Neural cell (in vitro differentiated cells): ENCODE measurements at regions not wholly inside any gene's neighbourhood (a gene's known extent, or its start where the extent isn't known, plus 50 kb on each side); places are given as distances from the start of the nearest gene placed in this dataset.

Experiments used
- H2AFZ ChIP-seq: fragments of 200-600, 300-800 bp; sonication (generic), shearing (Covaris generic); 2 replicates; pipeline ENCODE4 v1.6.0; 2014; ENCODE audit warnings: low read depth, mild to moderate bottlenecking, antibody characterized with exemption, low read length, moderate library complexity
- H3F3A ChIP-seq: fragments of 200-600 bp; shearing (Covaris generic); 2 replicates; pipeline ENCODE4 v1.6.1; 2016; ENCODE audit warnings: mild to moderate bottlenecking, moderate library complexity, mixed read lengths, antibody characterized with exemption, low read length; ENCODE audit not compliant: insufficient read depth, poor library complexity, severe bottlenecking
- H3K27ac ChIP-seq: fragments of 200-600, 300-800 bp; sonication (generic), shearing (Covaris generic); 2 replicates; pipeline ENCODE4 v1.5.1; 2014; ENCODE audit warnings: mild to moderate bottlenecking, low read length, moderate library complexity
- H3K27me3 ChIP-seq: fragments of 300-800, 200-600 bp; sonication (generic), shearing (Covaris generic); 2 replicates; pipeline ENCODE4 v1.6.0; 2014; ENCODE audit warnings: mild to moderate bottlenecking, low read depth, low read length, moderate library complexity; ENCODE audit not compliant: insufficient read depth
- H3K36me3 ChIP-seq: fragments of 300-800, 200-600 bp; sonication (generic), shearing (Covaris generic); 2 replicates; pipeline ENCODE4 v1.5.1; 2014; ENCODE audit warnings: mild to moderate bottlenecking, antibody characterized with exemption, low read length, moderate library complexity; ENCODE audit not compliant: insufficient read depth
- H3K4me2 ChIP-seq: fragments of 300-800, 200-600 bp; sonication (generic), shearing (Covaris generic); 2 replicates; pipeline ENCODE4 v1.6.0; 2014; ENCODE audit warnings: mild to moderate bottlenecking, low read length
- H3K4me3 ChIP-seq: fragments of 300-800, 200-600 bp; sonication (generic), shearing (Covaris generic); 2 replicates; pipeline ENCODE4 v1.5.1; 2014; ENCODE audit warnings: mild to moderate bottlenecking, low read length, moderate library complexity
- H3K79me2 ChIP-seq: fragments of 200-600 bp; shearing (Covaris generic); replicated peaks from 2 replicates; pipeline ENCODE4 v1.6.0; 2014; ENCODE audit warnings: mild to moderate bottlenecking, low read length, moderate library complexity; ENCODE audit not compliant: insufficient read depth
- H3K9ac ChIP-seq: fragments of 300-800, 200-600 bp; sonication (generic), shearing (Covaris generic); 2 replicates; pipeline ENCODE4 v1.6.1; 2016; ENCODE audit warnings: mild to moderate bottlenecking, low read length, mixed read lengths
- H3K9me2 ChIP-seq: fragments of 200-600 bp; shearing (Covaris generic); 2 replicates; pipeline ENCODE4 v1.6.1; 2016; ENCODE audit warnings: mild to moderate bottlenecking, low read length, mixed read lengths; ENCODE audit not compliant: insufficient read depth
- H3K9me3 ChIP-seq: fragments of 200-600, 300-800 bp; sonication (generic), shearing (Covaris generic); 2 replicates; pipeline ENCODE4 v1.6.1; 2016; ENCODE audit warnings: mild to moderate bottlenecking, mixed run types, low read length, moderate library complexity, mixed read lengths
- H4K20me1 ChIP-seq: fragments of 200-600 bp; shearing (Covaris generic); 2 replicates; pipeline ENCODE4 v1.6.1; 2016; ENCODE audit warnings: mild to moderate bottlenecking, mixed run types; ENCODE audit not compliant: insufficient read depth
- CTCF ChIP-seq: fragments of 450-650 bp; IDR thresholded peaks from 2 replicates; pipeline ENCODE4 v1.5.1; 2014; ENCODE audit warnings: antibody characterized with exemption, mild to moderate bottlenecking, moderate library complexity; ENCODE audit not compliant: poor library complexity, severe bottlenecking
- EP300 ChIP-seq: fragments of 450-650 bp; conservative IDR thresholded peaks from 2 replicates; pipeline ENCODE4 v1.6.1; 2014; ENCODE audit warnings: antibody characterized with exemption, mild to moderate bottlenecking, moderate library complexity; ENCODE audit not compliant: poor library complexity, severe bottlenecking
- EZH2 ChIP-seq: fragments of 200-600, 300-800 bp; shearing (Covaris generic), sonication (generic); IDR thresholded peaks from 2 replicates; pipeline ENCODE4 v1.6.1; 2014; ENCODE audit warnings: antibody characterized with exemption, low read length, borderline replicate concordance, mild to moderate bottlenecking; ENCODE audit not compliant: insufficient read depth, poor library complexity, severe bottlenecking
- MXI1 ChIP-seq: fragments of 450-650 bp; conservative IDR thresholded peaks from 2 replicates; pipeline ENCODE4 v1.6.1; 2014; ENCODE audit warnings: antibody characterized with exemption, mild to moderate bottlenecking; ENCODE audit not compliant: poor library complexity, severe bottlenecking
- POLR2AphosphoS5 ChIP-seq: IDR thresholded peaks from 2 replicates; pipeline ENCODE4 v1.6.1; 2012
- RAD21 ChIP-seq: fragments of 450-650 bp; conservative IDR thresholded peaks from 2 replicates; pipeline ENCODE4 v1.6.1; 2014; ENCODE audit warnings: antibody characterized with exemption, mild to moderate bottlenecking, moderate library complexity
- REST ChIP-seq: IDR thresholded peaks from 2 replicates; pipeline ENCODE4 v1.6.1; 2012; ENCODE audit warnings: borderline replicate concordance
- SMC3 ChIP-seq: fragments of 450-650 bp; conservative IDR thresholded peaks from 2 replicates; pipeline ENCODE4 v1.6.1; 2014; ENCODE audit warnings: antibody characterized with exemption, mild to moderate bottlenecking, moderate library complexity; ENCODE audit not compliant: poor library complexity
- TAF1 ChIP-seq: IDR thresholded peaks from 2 replicates; pipeline ENCODE4 v1.6.1; 2012; ENCODE audit warnings: low read depth

- Histone ChIP-seq H3K9ac (no peak overlapping the region), H3K9me2 (no peaks in the 10 kb centered on the region), H3K4me3 (no peak overlapping the region), H3K27ac (no peak overlapping the region), H3K4me2 (no peak overlapping the region), H3K9me3 (no peaks in the 10 kb centered on the region), H3K79me2 (no peaks in the 10 kb centered on the region), H3F3A (no peaks in the 10 kb centered on the region), H2AFZ (no peak overlapping the region), H3K36me3 (no peaks in the 10 kb centered on the region), H3K27me3 (no peaks in the 10 kb centered on the region), H4K20me1 (no peaks in the 10 kb centered on the region)
- TF ChIP-seq REST (no peak), RAD21 (no peak), POLR2AphosphoS5 (no peak), SMC3 (no peak), CTCF (no peak), TAF1 (no peak), EP300 (no peak), EZH2 (no peak), MXI1 (no peak)
These were observed 299.7 kb downstream of the ZEB1 start for GRCh38 chr10:31618541-31619291.

GRCh38 chr10:31617757-31618156 lies 298.7 kb downstream of the ZEB1 start:
- H3K79me2 ChIP-seq = no peaks in the 10 kb centered on the region

More at GRCh38 chr10:31617757-31618156, 298.7 kb downstream of the ZEB1 start:
- no peak for TF ChIP-seq SMC3
- no peak for TF ChIP-seq RAD21
- no peak for TF ChIP-seq EZH2
- TF ChIP-seq CTCF = no peak
- TF ChIP-seq EP300 = no peak
- no peak for TF ChIP-seq MXI1
- no peak for TF ChIP-seq TAF1
- no peak for TF ChIP-seq REST
- TF ChIP-seq POLR2AphosphoS5 = no peak
- Histone ChIP-seq H3K27me3 (no peaks in the 10 kb centered on the region), H3K9ac (no peak overlapping the region), H2AFZ (no peak overlapping the region), H3K27ac (no peak overlapping the region), H3K4me3 (no peak overlapping the region), H3F3A (no peaks in the 10 kb centered on the region), H3K4me2 (no peak overlapping the region), H3K9me3 (no peaks in the 10 kb centered on the region), H3K36me3 (no peaks in the 10 kb centered on the region), H4K20me1 (no peaks in the 10 kb centered on the region), H3K9me2 (no peaks in the 10 kb centered on the region)
